ENCODE measurements at regions not wholly inside any gene's neighbourhood (a gene's known extent, or its start where the extent isn't known, plus 50 kb on each side); places are given as distances from the start of the nearest gene placed in this dataset.
"Not testable (repeated sequence)": the region's sequence is repeated elsewhere in the genome, so short reads cannot be mapped to it uniquely, and the experiment has no call there.

DNA sequence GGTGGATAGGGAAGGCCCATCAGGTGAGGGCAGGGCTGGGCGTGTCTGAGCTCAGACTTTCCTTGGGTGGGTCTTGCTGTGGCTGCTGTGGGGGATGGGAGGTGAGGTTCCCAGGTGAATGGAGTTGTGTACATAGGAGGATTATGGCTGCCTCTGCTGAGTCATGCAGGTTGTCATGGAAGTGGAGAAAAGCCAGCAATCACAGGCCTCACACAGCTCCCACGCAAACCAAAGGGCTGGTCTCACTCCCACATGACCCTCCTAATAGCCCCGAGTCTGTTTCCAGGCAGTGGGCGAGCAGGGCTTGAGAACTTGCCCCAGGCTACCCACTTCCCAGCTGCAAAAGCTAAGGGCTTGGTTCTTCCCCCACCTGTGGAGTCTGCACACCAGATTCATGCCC lies 149.5 kb downstream of the IPO8 start:
- Histone ChIP-seq H3K4me1 (ENCODE audit: control insufficient read depth, insufficient read depth, low read depth, low read length) (no peaks in the 10 kb centered on the region), H3K79me1 (replicated peaks; ENCODE audit: low read length, poor library complexity, severe bottlenecking) (no peaks in the 10 kb centered on the region), H2BK120ac (ENCODE audit: low read depth, low read length) (no peak overlapping the region), H2BK15ac (ENCODE audit: low read depth, poor library complexity, severe bottlenecking) (no peak overlapping the region), H4K8ac (ENCODE audit: low read length) (peak overlapping the region; percentile 17), H4K91ac (ENCODE audit: low read length) (no peak overlapping the region), H3K4ac (ENCODE audit: low read depth in 1 of 2, low read length in 2 of 2) (no peak overlapping the region), H3K4me2 (ENCODE audit: low read length, poor library complexity, severe bottlenecking) (no peak overlapping the region), H3K27me3 (ENCODE audit: control insufficient read depth in 1 of 2, insufficient read depth in 1 of 2, low read length in 2 of 2) (no peaks in the 10 kb centered on the region), H2AK5ac (ENCODE audit: low read length, severe bottlenecking) (no peak overlapping the region), H3K23ac (ENCODE audit: low read length in 2 of 2) (no peak overlapping the region), H3K9ac (ENCODE audit: low read length) (no peak overlapping the region), H3K27ac (ENCODE audit: low read length, poor library complexity, severe bottlenecking) (no peak overlapping the region), H2BK5ac (ENCODE audit: low read depth, low read length, poor library complexity, severe bottlenecking) (no peak overlapping the region), H2AFZ (ENCODE audit: low read depth, low read length) (no peak overlapping the region), H3K14ac (ENCODE audit: low read length in 2 of 2) (no peak overlapping the region), H3K9me3 (ENCODE audit: control insufficient read depth, low read length) (no peaks in the 10 kb centered on the region), H3K4me3 (ENCODE audit: insufficient read depth in 1 of 2, low read depth in 1 of 2, low read length in 2 of 2) (no peak overlapping the region), H2BK12ac (ENCODE audit: low read length in 2 of 2) (no peak overlapping the region), H3K36me3 (ENCODE audit: control insufficient read depth in 1 of 2, insufficient read depth in 2 of 2, low read depth in 1 of 2, low read length in 2 of 2) (no peaks in the 10 kb centered on the region), H3K18ac (ENCODE audit: low read depth in 1 of 2, low read length in 2 of 2) (no peak overlapping the region)
- no peak for DNase-seq
- WGBS: 90% methylated on average over 4 of the region's 4 CpGs

DNA sequence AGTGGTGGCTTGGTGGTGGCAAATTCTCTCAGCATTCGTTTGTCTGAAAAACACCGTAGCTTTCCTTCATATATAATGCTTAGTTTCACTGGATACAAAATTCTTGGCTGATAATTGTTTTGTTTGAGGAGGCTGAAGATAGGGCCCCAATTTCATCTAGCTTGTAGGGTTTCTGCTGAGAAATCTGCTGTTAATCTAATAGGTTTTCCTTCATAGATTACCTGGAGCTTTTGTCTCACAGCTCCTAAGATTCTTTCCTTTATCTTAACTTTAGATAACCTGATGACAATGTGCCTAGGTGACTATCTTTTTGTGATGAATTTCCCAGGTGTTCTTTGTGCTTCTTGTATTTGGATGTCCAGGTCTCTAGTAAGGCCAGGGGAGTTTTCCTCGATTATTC lies 151.0 kb downstream of the IPO8 start:
- not testable (repeated sequence) for H3K4ac ChIP-seq (ENCODE audit: low read depth in 1 of 2, low read length in 2 of 2); H3K9me3 ChIP-seq (ENCODE audit: control insufficient read depth, low read length); H3K14ac ChIP-seq (ENCODE audit: low read length in 2 of 2); H3K36me3 ChIP-seq (ENCODE audit: control insufficient read depth in 1 of 2, insufficient read depth in 2 of 2, low read depth in 1 of 2, low read length in 2 of 2); H3K4me2 ChIP-seq (ENCODE audit: low read length, poor library complexity, severe bottlenecking); H4K91ac ChIP-seq (ENCODE audit: low read length); H3K27me3 ChIP-seq (ENCODE audit: control insufficient read depth in 1 of 2, insufficient read depth in 1 of 2, low read length in 2 of 2); H2AK5ac ChIP-seq (ENCODE audit: low read length, severe bottlenecking); H2BK15ac ChIP-seq (ENCODE audit: low read depth, poor library complexity, severe bottlenecking); H3K27ac ChIP-seq (ENCODE audit: low read length, poor library complexity, severe bottlenecking); H2BK12ac ChIP-seq (ENCODE audit: low read length in 2 of 2); H3K4me3 ChIP-seq (ENCODE audit: insufficient read depth in 1 of 2, low read depth in 1 of 2, low read length in 2 of 2); DNase-seq; H3K18ac ChIP-seq (ENCODE audit: low read depth in 1 of 2, low read length in 2 of 2); H2BK120ac ChIP-seq (ENCODE audit: low read depth, low read length); H3K79me1 ChIP-seq (replicated peaks; ENCODE audit: low read length, poor library complexity, severe bottlenecking); H4K8ac ChIP-seq (ENCODE audit: low read length); H3K4me1 ChIP-seq (ENCODE audit: control insufficient read depth, insufficient read depth, low read depth, low read length); H3K23ac ChIP-seq (ENCODE audit: low read length in 2 of 2); H2BK5ac ChIP-seq (ENCODE audit: low read depth, low read length, poor library complexity, severe bottlenecking); H2AFZ ChIP-seq (ENCODE audit: low read depth, low read length); H3K9ac ChIP-seq (ENCODE audit: low read length)
- WGBS: no CpG with 5 or more reads among the region's 3 CpGs

DNA sequence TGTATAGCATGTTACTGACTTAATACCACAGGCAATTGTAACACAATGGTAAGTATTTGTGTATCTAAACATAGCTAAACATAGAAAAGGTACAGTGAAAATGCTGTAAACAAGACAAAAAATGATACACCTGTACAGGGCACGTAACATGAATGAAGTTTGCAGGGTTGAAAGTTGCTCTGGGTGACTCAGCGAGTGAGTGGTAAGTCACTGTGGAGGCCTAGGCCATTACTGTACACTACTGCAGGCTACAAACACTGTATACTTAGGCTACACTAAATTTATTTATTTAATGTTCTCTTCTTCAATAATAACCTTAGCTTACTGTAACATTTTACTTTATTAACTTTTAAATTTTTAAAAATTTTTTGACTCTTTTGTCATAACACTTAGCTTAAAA lies 158.4 kb downstream of the IPO8 start:
- WGBS: 100% methylated on average over 2 of the region's 2 CpGs

GRCh38 chr12:30533558-30534265 lies 162.0 kb downstream of the IPO8 start:
- Histone ChIP-seq H2BK120ac (ENCODE audit: low read depth, low read length) (no peak overlapping the region), H3K79me1 (replicated peaks; ENCODE audit: low read length, poor library complexity, severe bottlenecking) (no peaks in the 10 kb centered on the region), H2AFZ (ENCODE audit: low read depth, low read length) (no peak overlapping the region), H2BK5ac (ENCODE audit: low read depth, low read length, poor library complexity, severe bottlenecking) (no peak overlapping the region), H3K27me3 (ENCODE audit: control insufficient read depth in 1 of 2, insufficient read depth in 1 of 2, low read length in 2 of 2) (no peaks in the 10 kb centered on the region), H3K4ac (ENCODE audit: low read depth in 1 of 2, low read length in 2 of 2) (no peak overlapping the region), H3K23ac (ENCODE audit: low read length in 2 of 2) (no peak overlapping the region), H3K14ac (ENCODE audit: low read length in 2 of 2) (no peak overlapping the region), H3K36me3 (ENCODE audit: control insufficient read depth in 1 of 2, insufficient read depth in 2 of 2, low read depth in 1 of 2, low read length in 2 of 2) (no peaks in the 10 kb centered on the region), H2BK12ac (ENCODE audit: low read length in 2 of 2) (no peak overlapping the region), H3K9ac (ENCODE audit: low read length) (peak overlapping the region; percentile 14), H2BK15ac (ENCODE audit: low read depth, poor library complexity, severe bottlenecking) (no peak overlapping the region), H3K4me2 (ENCODE audit: low read length, poor library complexity, severe bottlenecking) (no peak overlapping the region), H4K8ac (ENCODE audit: low read length) (no peak overlapping the region), H3K9me3 (ENCODE audit: control insufficient read depth, low read length) (no peaks in the 10 kb centered on the region), H4K91ac (ENCODE audit: low read length) (no peak overlapping the region), H2AK5ac (ENCODE audit: low read length, severe bottlenecking) (no peak overlapping the region), H3K18ac (ENCODE audit: low read depth in 1 of 2, low read length in 2 of 2) (no peak overlapping the region), H3K4me3 (ENCODE audit: insufficient read depth in 1 of 2, low read depth in 1 of 2, low read length in 2 of 2) (no peak overlapping the region), H3K27ac (ENCODE audit: low read length, poor library complexity, severe bottlenecking) (no peak overlapping the region), H3K4me1 (ENCODE audit: control insufficient read depth, insufficient read depth, low read depth, low read length) (no peaks in the 10 kb centered on the region)
- 85% methylated on average over 5 of the region's 5 CpGs for WGBS
- no peak for DNase-seq

More for the DNA sequence above, 158.4 kb downstream of the IPO8 start:
- Histone ChIP-seq H2AK5ac (ENCODE audit: low read length, severe bottlenecking) (no peak overlapping the region), H2AFZ (ENCODE audit: low read depth, low read length) (no peak overlapping the region), H3K9me3 (ENCODE audit: control insufficient read depth, low read length) (peaks cover 3% of the 10 kb centered on the region), H3K4me2 (ENCODE audit: low read length, poor library complexity, severe bottlenecking) (no peak overlapping the region), H3K18ac (ENCODE audit: low read depth in 1 of 2, low read length in 2 of 2) (no peak overlapping the region), H2BK5ac (ENCODE audit: low read depth, low read length, poor library complexity, severe bottlenecking) (no peak overlapping the region), H3K4me3 (ENCODE audit: insufficient read depth in 1 of 2, low read depth in 1 of 2, low read length in 2 of 2) (no peak overlapping the region), H3K27ac (ENCODE audit: low read length, poor library complexity, severe bottlenecking) (no peak overlapping the region), H3K27me3 (ENCODE audit: control insufficient read depth in 1 of 2, insufficient read depth in 1 of 2, low read length in 2 of 2) (no peaks in the 10 kb centered on the region), H3K23ac (ENCODE audit: low read length in 2 of 2) (no peak overlapping the region), H3K36me3 (ENCODE audit: control insufficient read depth in 1 of 2, insufficient read depth in 2 of 2, low read depth in 1 of 2, low read length in 2 of 2) (no peaks in the 10 kb centered on the region), H2BK120ac (ENCODE audit: low read depth, low read length) (no peak overlapping the region), H3K79me1 (replicated peaks; ENCODE audit: low read length, poor library complexity, severe bottlenecking) (no peaks in the 10 kb centered on the region), H3K4ac (ENCODE audit: low read depth in 1 of 2, low read length in 2 of 2) (no peak overlapping the region), H3K9ac (ENCODE audit: low read length) (no peak overlapping the region), H4K8ac (ENCODE audit: low read length) (no peak overlapping the region), H3K4me1 (ENCODE audit: control insufficient read depth, insufficient read depth, low read depth, low read length) (no peaks in the 10 kb centered on the region), H2BK15ac (ENCODE audit: low read depth, poor library complexity, severe bottlenecking) (no peak overlapping the region), H4K91ac (ENCODE audit: low read length) (no peak overlapping the region), H2BK12ac (ENCODE audit: low read length in 2 of 2) (no peak overlapping the region), H3K14ac (ENCODE audit: low read length in 2 of 2) (no peak overlapping the region)
- no peak for DNase-seq

Measured in mesenchymal stem cell (in vitro differentiated cells and primary cell).